Right lobe of liver (tissue), 4 donors: ENCODE measurements at regions not wholly inside any gene's neighbourhood (a gene's known extent, or its start where the extent isn't known, plus 50 kb on each side); places are given as distances from the start of the nearest gene placed in this dataset.

Experiments
- CTCF ChIP-seq, 4 donors: fragments of 200-600 bp in 3 of 4; fragments of 450-650 bp in 1 of 4; IDR thresholded peaks; one replicate each; pipeline versions ENCODE4 v1.5.1 to v1.8.0; 2016 to 2022; ENCODE audit warnings: antibody characterized with exemption in 4 of 4, mild to moderate bottlenecking in 2 of 4
- POLR2A ChIP-seq: fragments of 450-650 bp; IDR thresholded peaks from one replicate; pipeline ENCODE4 v1.6.1; 2017; ENCODE audit warnings: antibody characterized with exemption, mild to moderate bottlenecking
- donor health status: DM: no; HTN: no; CAD: no.
- donor health status: DM: no; HTN: no; CAD: no.
- donor health status: DM: no; HTN: yes; CAD: no.

GRCh38 chr2:237253046-237253702 is 160.8 kb downstream of the COL6A3 start:
- no peak for TF ChIP-seq CTCF (IDR thresholded peaks at IDR 0.05)
- TF ChIP-seq POLR2A: no peak
